Body of pancreas (tissue), 4 donors: ENCODE measurements at regions not wholly inside any gene's neighbourhood (a gene's known extent, or its start where the extent isn't known, plus 50 kb on each side); places are given as distances from the start of the nearest gene placed in this dataset.

Source experiments
- ATAC-seq: fragments of 150-250 bp; one replicate; pipeline ENCODE4 v1.9.1; 2016
- DNase-seq, 4 donors: peaks; one replicate each; pipeline ENCODE4 v3.0.0-alpha.2; 2019
- H3K27ac ChIP-seq, 4 donors: fragments of 200-600 bp; sonication (generic); 1 replicate in 3 of 4; 2 replicates in 1 of 4; pipeline versions ENCODE4 v1.5.1 to v1.6.1; 2016 to 2019; ENCODE audit warnings: mild to moderate bottlenecking in 1 of 4, mixed read lengths in 1 of 4, moderate library complexity in 1 of 4
- H3K27me3 ChIP-seq, 2 donors: fragments of 200-600 bp; sonication (generic); one replicate each; pipeline ENCODE4 v1.6.0; 2016; ENCODE audit warnings: mild to moderate bottlenecking in 1 of 2
- H3K36me3 ChIP-seq, 2 donors: fragments of 200-600 bp; sonication (generic); replicated peaks in 1 of 2; 2 replicates each; pipeline ENCODE4 v1.5.1; 2016; ENCODE audit warnings: low read depth in 2 of 2; ENCODE audit not compliant: insufficient read depth in 1 of 2
- H3K4me1 ChIP-seq: fragments of 200-600 bp; sonication (generic); one replicate; pipeline ENCODE4 v1.6.0; 2016
- H3K4me3 ChIP-seq, 2 donors: fragments of 200-600 bp; sonication (generic); 1 replicate in 1 of 2; 2 replicates in 1 of 2; pipeline ENCODE4 v1.5.1; 2016 to 2019
- H3K9me3 ChIP-seq, 3 donors: fragments of 200-600 bp; sonication (generic); 1 replicate in 2 of 3; 2 replicates in 1 of 3; pipeline ENCODE4 v1.5.1; 2016
- POLR2A ChIP-seq, 3 donors: fragments of 450-650 bp; IDR thresholded peaks; one replicate each; pipeline ENCODE4 v1.6.1; 2016; ENCODE audit warnings: antibody characterized with exemption in 3 of 3, mild to moderate bottlenecking in 2 of 3
- WGBS, 2 donors: methylation state at CpG; one replicate each; pipeline ENCODE4 v1.1.5; 2017; 5-methylcytosine and 5-hydroxymethylcytosine counted together
- intact Hi-C: fragments of 100-400 bp; cut with DNase I; formaldehyde crosslinking; loops from one replicate; pipeline ENCODE4 v1.15.1; 2023
- TF ChIP-seq, protein P1 (sequence below), 7 experiments: fragments of 450-650 bp in 4 of 7; fragments of 200-600 bp in 3 of 7; sonication (generic) in 3 of 7; IDR thresholded peaks; one replicate each; pipeline ENCODE4 v1.5.1; 2016 to 2019; ENCODE audit warnings: antibody characterized with exemption in 7 of 7

- Histone ChIP-seq H3K9me3 (no peaks in the 10 kb centered on the region), H3K4me3 (no peak overlapping the region), H3K27me3 (no peaks in the 10 kb centered on the region), H3K36me3 (no peaks in the 10 kb centered on the region), H3K27ac (no peak overlapping the region), H3K4me1 (no peaks in the 10 kb centered on the region)
- DNase-seq (no peak), ATAC-seq (peak; percentile 63)
- intact Hi-C loops: loop anchor here (10.0 kb wide), 1 partner anchor 371 kb away; no protein-coding TSS in a partner anchor
- WGBS, 2 donors: 28 to 30% methylated on average over 3 of the region's 3 CpGs
- TF ChIP-seq, protein P1, sequence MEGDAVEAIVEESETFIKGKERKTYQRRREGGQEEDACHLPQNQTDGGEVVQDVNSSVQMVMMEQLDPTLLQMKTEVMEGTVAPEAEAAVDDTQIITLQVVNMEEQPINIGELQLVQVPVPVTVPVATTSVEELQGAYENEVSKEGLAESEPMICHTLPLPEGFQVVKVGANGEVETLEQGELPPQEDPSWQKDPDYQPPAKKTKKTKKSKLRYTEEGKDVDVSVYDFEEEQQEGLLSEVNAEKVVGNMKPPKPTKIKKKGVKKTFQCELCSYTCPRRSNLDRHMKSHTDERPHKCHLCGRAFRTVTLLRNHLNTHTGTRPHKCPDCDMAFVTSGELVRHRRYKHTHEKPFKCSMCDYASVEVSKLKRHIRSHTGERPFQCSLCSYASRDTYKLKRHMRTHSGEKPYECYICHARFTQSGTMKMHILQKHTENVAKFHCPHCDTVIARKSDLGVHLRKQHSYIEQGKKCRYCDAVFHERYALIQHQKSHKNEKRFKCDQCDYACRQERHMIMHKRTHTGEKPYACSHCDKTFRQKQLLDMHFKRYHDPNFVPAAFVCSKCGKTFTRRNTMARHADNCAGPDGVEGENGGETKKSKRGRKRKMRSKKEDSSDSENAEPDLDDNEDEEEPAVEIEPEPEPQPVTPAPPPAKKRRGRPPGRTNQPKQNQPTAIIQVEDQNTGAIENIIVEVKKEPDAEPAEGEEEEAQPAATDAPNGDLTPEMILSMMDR (IDR thresholded peaks at IDR 0.05): peak; percentile 22 to 72 (median 62)
- no peak for TF ChIP-seq POLR2A (IDR thresholded peaks at IDR 0.05)
Observed at GRCh38 chr1:198465201-198466144, 75.0 kb downstream of the ATP6V1G3 start.

DNA sequence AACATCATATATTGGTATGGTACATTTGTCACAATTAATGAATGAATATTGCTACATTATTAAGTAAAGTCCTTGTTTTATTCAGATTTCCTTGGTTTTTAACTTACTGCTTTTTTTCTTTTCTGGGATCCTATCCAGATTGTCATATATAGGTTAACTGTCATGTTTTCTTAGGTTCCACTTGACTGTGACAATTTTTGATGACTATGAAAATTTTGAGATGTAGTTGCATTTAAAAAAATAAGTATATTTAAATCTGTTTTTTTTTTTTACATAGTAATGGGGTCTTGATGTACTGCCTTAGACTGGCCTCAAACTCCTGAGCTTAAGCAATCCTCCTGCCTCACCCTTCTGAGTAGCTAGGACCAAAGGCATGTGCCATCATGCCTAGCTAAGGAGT is 76.8 kb downstream of the ATP6V1G3 start:
- Histone ChIP-seq H3K27me3 (no peaks in the 10 kb centered on the region), H3K9me3 (no peaks in the 10 kb centered on the region), H3K4me3 (no peak overlapping the region), H3K36me3 (no peaks in the 10 kb centered on the region), H3K27ac (no peak overlapping the region), H3K4me1 (no peaks in the 10 kb centered on the region)
- no peak for DNase-seq
- intact Hi-C loops: loop anchor here (10.0 kb wide), 1 partner anchor 369 kb away; no protein-coding TSS in a partner anchor
- ATAC-seq: no peak
- TF ChIP-seq POLR2A (IDR thresholded peaks at IDR 0.05): no peak
- TF ChIP-seq, protein P1 (IDR thresholded peaks at IDR 0.05): no peak

DNA sequence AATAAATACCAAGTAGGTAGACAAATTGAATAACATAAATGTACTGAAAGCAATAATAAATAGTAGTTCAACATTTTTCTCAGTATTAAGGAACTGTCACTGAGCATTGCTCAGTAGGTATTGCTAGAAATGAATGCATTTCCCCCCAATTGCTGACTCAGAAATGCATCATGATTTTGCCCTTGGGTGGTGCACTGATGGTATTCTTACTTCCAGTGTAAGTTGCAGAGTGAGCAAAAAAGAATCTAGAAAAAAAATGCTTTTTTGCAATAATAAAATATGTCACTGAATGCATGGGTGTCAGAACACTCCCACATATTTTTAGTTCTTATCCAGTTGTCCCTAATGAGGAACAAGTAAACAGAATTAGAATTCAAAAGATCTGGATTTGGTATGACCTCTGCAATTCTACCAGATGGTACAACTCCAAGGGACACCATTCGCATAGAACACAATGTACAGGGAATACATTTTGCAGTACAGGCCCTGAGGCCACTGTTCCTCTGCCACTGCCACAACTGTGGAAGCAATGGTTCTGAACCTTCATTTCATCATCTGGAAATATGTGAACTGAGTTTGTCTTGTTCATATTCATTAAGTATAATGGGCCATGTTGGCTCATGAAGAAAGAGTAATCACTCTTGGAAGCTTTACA is 78.0 kb downstream of the ATP6V1G3 start:
- no peak for TF ChIP-seq POLR2A (IDR thresholded peaks at IDR 0.05)
- TF ChIP-seq, protein P1 (IDR thresholded peaks at IDR 0.05): no peak
- no peak overlapping the region for H3K4me3 ChIP-seq
- intact Hi-C loops: loop anchor here (10.0 kb wide), 1 partner anchor 368 kb away; no protein-coding TSS in a partner anchor
- H3K36me3 ChIP-seq: no peaks in the 10 kb centered on the region
- H3K4me1 ChIP-seq: no peaks in the 10 kb centered on the region
- no peak overlapping the region for H3K27ac ChIP-seq
- no peaks in the 10 kb centered on the region for H3K27me3 ChIP-seq
- no peaks in the 10 kb centered on the region for H3K9me3 ChIP-seq
- 89 to 95% methylated on average over 1 of the region's 1 CpG for WGBS, 2 donors
- ATAC-seq (no peak), DNase-seq (no peak)

DNA sequence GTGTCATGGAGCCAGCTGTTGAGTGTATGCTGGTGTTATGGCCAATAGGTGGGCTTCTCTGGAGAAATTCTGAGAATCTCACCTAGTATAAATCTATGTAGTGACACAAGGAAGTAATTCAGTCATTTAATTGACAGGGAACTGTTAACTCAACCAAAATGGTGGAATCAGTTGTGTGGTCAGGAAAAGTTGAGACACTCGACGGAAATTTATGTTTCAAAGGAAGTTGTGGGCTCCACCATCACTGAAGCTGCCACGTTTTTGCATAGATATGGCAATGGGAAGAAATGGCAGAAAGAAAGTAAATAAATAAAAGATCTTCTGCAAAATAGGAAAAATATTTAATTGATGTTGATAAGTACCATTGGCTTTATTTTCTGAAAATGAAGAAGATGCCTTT is 84.5 kb downstream of the ATP6V1G3 start:
- no peak for ATAC-seq
- WGBS, 2 donors: 65 to 73% methylated on average over 3 of the region's 3 CpGs
- no peaks in the 10 kb centered on the region for H3K4me1 ChIP-seq
- no peaks in the 10 kb centered on the region for H3K9me3 ChIP-seq
- no peak overlapping the region for H3K4me3 ChIP-seq
- H3K36me3 ChIP-seq: no peaks in the 10 kb centered on the region
- no peaks in the 10 kb centered on the region for H3K27me3 ChIP-seq
- DNase-seq: no peak
- TF ChIP-seq, protein P1 (IDR thresholded peaks at IDR 0.05): no peak
- no peak for TF ChIP-seq POLR2A (IDR thresholded peaks at IDR 0.05)
- intact Hi-C loops: no loop called here
- H3K27ac ChIP-seq: no peak overlapping the region
